WTC11 (cell line): ENCODE measurements at regions not wholly inside any gene's neighbourhood (a gene's known extent, or its start where the extent isn't known, plus 50 kb on each side); places are given as distances from the start of the nearest gene placed in this dataset.

Experiments
- ATAC-seq: fragments of 200-7000 bp; cut with Tn5 transposase; 2 replicates; pipeline ENCODE4 v1.10.0; 2021; ENCODE audit warnings: mild to moderate bottlenecking, moderate library complexity
- CTCF ChIA-PET: fragments of 300-600 bp; sonication (Branson Sonifier 250); formaldehyde crosslinking; loops from one replicate; lab custom pipeline; 2021; ENCODE audit warnings: antibody characterized with exemption; lab: Charles Lee
- POLR2A ChIA-PET: fragments of 350-600 bp; sonication (Branson Sonifier 250); formaldehyde crosslinking; loops from one replicate; lab custom pipeline; 2021; ENCODE audit warnings: antibody characterized with exemption; lab: Charles Lee
- DNase-seq: peaks from one replicate; pipeline ENCODE4 v3.0.0; 2021; ENCODE audit warnings: low spot score
- H3K27ac Mint-ChIP-seq: 2 replicates; pipeline ENCODE4 v1.8.0; 2021; ENCODE audit warnings: mixed read lengths
- H3K27me3 Mint-ChIP-seq: 2 replicates; pipeline ENCODE4 v1.8.0; 2021; ENCODE audit warnings: low read depth, mild to moderate bottlenecking, moderate library complexity, mixed read lengths
- H3K36me3 Mint-ChIP-seq: 2 replicates; pipeline ENCODE4 v1.8.0; 2021; ENCODE audit warnings: mixed read lengths
- H3K4me1 Mint-ChIP-seq: 2 replicates; pipeline ENCODE4 v1.8.0; 2022; ENCODE audit warnings: mixed read lengths
- H3K4me3 Mint-ChIP-seq: 2 replicates; pipeline ENCODE4 v1.8.0; 2021; ENCODE audit warnings: mild to moderate bottlenecking, moderate library complexity, mixed read lengths
- H3K9me3 Mint-ChIP-seq: 2 replicates; pipeline ENCODE4 v1.8.0; 2021; ENCODE audit warnings: mixed read lengths
- ATF3 ChIP-seq: sonication (generic); formaldehyde crosslinking; conservative IDR thresholded peaks from 2 replicates; pipeline ENCODE4 v1.8.1; 2022; ENCODE audit warnings: mild to moderate bottlenecking, missing genetic modification reagents
- ESRRA ChIP-seq: sonication (generic); formaldehyde crosslinking; IDR thresholded peaks from 2 replicates; pipeline ENCODE4 v1.8.1; 2022; ENCODE audit warnings: mild to moderate bottlenecking, missing genetic modification reagents, borderline replicate concordance
- ETV6 ChIP-seq: sonication (generic); formaldehyde crosslinking; IDR thresholded peaks from 2 replicates; pipeline ENCODE4 v1.8.1; 2022; ENCODE audit warnings: mild to moderate bottlenecking, missing genetic modification reagents
- FOXJ3 ChIP-seq: sonication (generic); formaldehyde crosslinking; IDR thresholded peaks from 2 replicates; pipeline ENCODE4 v1.9.0; 2021; ENCODE audit warnings: missing genetic modification reagents, mild to moderate bottlenecking, borderline replicate concordance
- GRHL2 ChIP-seq: fragments of 250-450 bp; sonication (Bioruptor Pico); IDR thresholded peaks from 2 replicates; pipeline ENCODE4 v1.8.0; 2022; ENCODE audit warnings: mild to moderate bottlenecking, moderate library complexity; ENCODE audit not compliant: insufficient replicate concordance, severe bottlenecking
- IRF1 ChIP-seq: sonication (generic); formaldehyde crosslinking; IDR thresholded peaks from 2 replicates; pipeline ENCODE4 v1.8.0; 2023; ENCODE audit warnings: missing genetic modification reagents
- MYBL2 ChIP-seq: sonication (generic); formaldehyde crosslinking; IDR thresholded peaks from 2 replicates; pipeline ENCODE4 v1.8.1; 2023; ENCODE audit warnings: mild to moderate bottlenecking, moderate library complexity, missing genetic modification reagents
- RORB ChIP-seq: fragments of 250-450 bp; sonication (Bioruptor Pico); IDR thresholded peaks from 2 replicates; pipeline ENCODE4 v1.9.0; 2021; ENCODE audit warnings: mild to moderate bottlenecking
- SMAD3 ChIP-seq: sonication (generic); formaldehyde crosslinking; IDR thresholded peaks from 2 replicates; pipeline ENCODE4 v1.8.0; 2022; ENCODE audit warnings: missing genetic modification reagents, mild to moderate bottlenecking, borderline replicate concordance
- SMAD4 ChIP-seq: sonication (generic); formaldehyde crosslinking; IDR thresholded peaks from 2 replicates; pipeline ENCODE4 v1.8.0; 2022; ENCODE audit warnings: mild to moderate bottlenecking, missing genetic modification reagents
- TEAD4 ChIP-seq: sonication (generic); formaldehyde crosslinking; IDR thresholded peaks from 2 replicates; pipeline ENCODE4 v1.8.0; 2022; ENCODE audit warnings: mild to moderate bottlenecking, missing genetic modification reagents
- USF1 ChIP-seq: sonication (generic); formaldehyde crosslinking; IDR thresholded peaks from 2 replicates; pipeline ENCODE4 v1.8.0; 2022; ENCODE audit warnings: mild to moderate bottlenecking, missing genetic modification reagents
- ZBTB21 ChIP-seq: sonication (generic); formaldehyde crosslinking; IDR thresholded peaks from 2 replicates; pipeline ENCODE4 v1.8.1; 2023; ENCODE audit warnings: mild to moderate bottlenecking, missing genetic modification reagents, borderline replicate concordance
- ZBTB43 ChIP-seq: sonication (generic); formaldehyde crosslinking; IDR thresholded peaks from 2 replicates; pipeline ENCODE4 v1.8.1; 2023; ENCODE audit warnings: mild to moderate bottlenecking, missing genetic modification reagents
- ZNF423 ChIP-seq: fragments of 250-450 bp; sonication (Bioruptor Pico); IDR thresholded peaks from 2 replicates; pipeline ENCODE4 v2.1.2; 2022; ENCODE audit warnings: mild to moderate bottlenecking, moderate library complexity
- TF ChIP-seq, protein P1 (sequence below): sonication (generic); formaldehyde crosslinking; IDR thresholded peaks from 2 replicates; pipeline ENCODE4 v1.8.1; 2023; ENCODE audit warnings: mild to moderate bottlenecking, missing genetic modification reagents, moderate library complexity
- TF ChIP-seq, protein P2 (sequence below): sonication (generic); formaldehyde crosslinking; IDR thresholded peaks from 2 replicates; pipeline ENCODE4 v1.8.0; 2023; ENCODE audit warnings: missing genetic modification reagents, mild to moderate bottlenecking, borderline replicate concordance
- TF ChIP-seq, protein P3 (sequence below): sonication (generic); formaldehyde crosslinking; IDR thresholded peaks from 2 replicates; pipeline ENCODE4 v1.8.1; 2023; ENCODE audit warnings: mild to moderate bottlenecking, missing genetic modification reagents, borderline replicate concordance
- TF ChIP-seq, protein P4 (sequence below): sonication (generic); formaldehyde crosslinking; IDR thresholded peaks from 2 replicates; pipeline ENCODE4 v1.8.0; 2023; ENCODE audit warnings: mild to moderate bottlenecking, missing genetic modification reagents

- peaks cover 10% of the 10 kb centered on the region for H3K4me1 Mint-ChIP-seq
- no peak overlapping the region for H3K4me3 Mint-ChIP-seq
- H3K27me3 Mint-ChIP-seq: no peaks in the 10 kb centered on the region
- no peak for DNase-seq
- CTCF ChIA-PET: no interaction called here
- H3K36me3 Mint-ChIP-seq: no peaks in the 10 kb centered on the region
- TF ChIP-seq IRF1 (CRISPR knock-in tag): no peak
- TF ChIP-seq ZBTB21 (CRISPR knock-in tag): no peak
- TF ChIP-seq, protein P1, sequence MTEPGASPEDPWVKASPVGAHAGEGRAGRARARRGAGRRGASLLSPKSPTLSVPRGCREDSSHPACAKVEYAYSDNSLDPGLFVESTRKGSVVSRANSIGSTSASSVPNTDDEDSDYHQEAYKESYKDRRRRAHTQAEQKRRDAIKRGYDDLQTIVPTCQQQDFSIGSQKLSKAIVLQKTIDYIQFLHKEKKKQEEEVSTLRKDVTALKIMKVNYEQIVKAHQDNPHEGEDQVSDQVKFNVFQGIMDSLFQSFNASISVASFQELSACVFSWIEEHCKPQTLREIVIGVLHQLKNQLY (CRISPR knock-in tag): no peak
- TF ChIP-seq ETV6: no peak
- no peak for TF ChIP-seq TEAD4
- no peak for TF ChIP-seq SMAD4 (CRISPR knock-in tag)
- no peak for TF ChIP-seq ZBTB43 (CRISPR knock-in tag)
- no peak for TF ChIP-seq MYBL2
- TF ChIP-seq, protein P2, sequence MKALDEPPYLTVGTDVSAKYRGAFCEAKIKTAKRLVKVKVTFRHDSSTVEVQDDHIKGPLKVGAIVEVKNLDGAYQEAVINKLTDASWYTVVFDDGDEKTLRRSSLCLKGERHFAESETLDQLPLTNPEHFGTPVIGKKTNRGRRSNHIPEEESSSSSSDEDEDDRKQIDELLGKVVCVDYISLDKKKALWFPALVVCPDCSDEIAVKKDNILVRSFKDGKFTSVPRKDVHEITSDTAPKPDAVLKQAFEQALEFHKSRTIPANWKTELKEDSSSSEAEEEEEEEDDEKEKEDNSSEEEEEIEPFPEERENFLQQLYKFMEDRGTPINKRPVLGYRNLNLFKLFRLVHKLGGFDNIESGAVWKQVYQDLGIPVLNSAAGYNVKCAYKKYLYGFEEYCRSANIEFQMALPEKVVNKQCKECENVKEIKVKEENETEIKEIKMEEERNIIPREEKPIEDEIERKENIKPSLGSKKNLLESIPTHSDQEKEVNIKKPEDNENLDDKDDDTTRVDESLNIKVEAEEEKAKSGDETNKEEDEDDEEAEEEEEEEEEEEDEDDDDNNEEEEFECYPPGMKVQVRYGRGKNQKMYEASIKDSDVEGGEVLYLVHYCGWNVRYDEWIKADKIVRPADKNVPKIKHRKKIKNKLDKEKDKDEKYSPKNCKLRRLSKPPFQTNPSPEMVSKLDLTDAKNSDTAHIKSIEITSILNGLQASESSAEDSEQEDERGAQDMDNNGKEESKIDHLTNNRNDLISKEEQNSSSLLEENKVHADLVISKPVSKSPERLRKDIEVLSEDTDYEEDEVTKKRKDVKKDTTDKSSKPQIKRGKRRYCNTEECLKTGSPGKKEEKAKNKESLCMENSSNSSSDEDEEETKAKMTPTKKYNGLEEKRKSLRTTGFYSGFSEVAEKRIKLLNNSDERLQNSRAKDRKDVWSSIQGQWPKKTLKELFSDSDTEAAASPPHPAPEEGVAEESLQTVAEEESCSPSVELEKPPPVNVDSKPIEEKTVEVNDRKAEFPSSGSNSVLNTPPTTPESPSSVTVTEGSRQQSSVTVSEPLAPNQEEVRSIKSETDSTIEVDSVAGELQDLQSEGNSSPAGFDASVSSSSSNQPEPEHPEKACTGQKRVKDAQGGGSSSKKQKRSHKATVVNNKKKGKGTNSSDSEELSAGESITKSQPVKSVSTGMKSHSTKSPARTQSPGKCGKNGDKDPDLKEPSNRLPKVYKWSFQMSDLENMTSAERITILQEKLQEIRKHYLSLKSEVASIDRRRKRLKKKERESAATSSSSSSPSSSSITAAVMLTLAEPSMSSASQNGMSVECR (CRISPR knock-in tag): no peak
- TF ChIP-seq, protein P3, sequence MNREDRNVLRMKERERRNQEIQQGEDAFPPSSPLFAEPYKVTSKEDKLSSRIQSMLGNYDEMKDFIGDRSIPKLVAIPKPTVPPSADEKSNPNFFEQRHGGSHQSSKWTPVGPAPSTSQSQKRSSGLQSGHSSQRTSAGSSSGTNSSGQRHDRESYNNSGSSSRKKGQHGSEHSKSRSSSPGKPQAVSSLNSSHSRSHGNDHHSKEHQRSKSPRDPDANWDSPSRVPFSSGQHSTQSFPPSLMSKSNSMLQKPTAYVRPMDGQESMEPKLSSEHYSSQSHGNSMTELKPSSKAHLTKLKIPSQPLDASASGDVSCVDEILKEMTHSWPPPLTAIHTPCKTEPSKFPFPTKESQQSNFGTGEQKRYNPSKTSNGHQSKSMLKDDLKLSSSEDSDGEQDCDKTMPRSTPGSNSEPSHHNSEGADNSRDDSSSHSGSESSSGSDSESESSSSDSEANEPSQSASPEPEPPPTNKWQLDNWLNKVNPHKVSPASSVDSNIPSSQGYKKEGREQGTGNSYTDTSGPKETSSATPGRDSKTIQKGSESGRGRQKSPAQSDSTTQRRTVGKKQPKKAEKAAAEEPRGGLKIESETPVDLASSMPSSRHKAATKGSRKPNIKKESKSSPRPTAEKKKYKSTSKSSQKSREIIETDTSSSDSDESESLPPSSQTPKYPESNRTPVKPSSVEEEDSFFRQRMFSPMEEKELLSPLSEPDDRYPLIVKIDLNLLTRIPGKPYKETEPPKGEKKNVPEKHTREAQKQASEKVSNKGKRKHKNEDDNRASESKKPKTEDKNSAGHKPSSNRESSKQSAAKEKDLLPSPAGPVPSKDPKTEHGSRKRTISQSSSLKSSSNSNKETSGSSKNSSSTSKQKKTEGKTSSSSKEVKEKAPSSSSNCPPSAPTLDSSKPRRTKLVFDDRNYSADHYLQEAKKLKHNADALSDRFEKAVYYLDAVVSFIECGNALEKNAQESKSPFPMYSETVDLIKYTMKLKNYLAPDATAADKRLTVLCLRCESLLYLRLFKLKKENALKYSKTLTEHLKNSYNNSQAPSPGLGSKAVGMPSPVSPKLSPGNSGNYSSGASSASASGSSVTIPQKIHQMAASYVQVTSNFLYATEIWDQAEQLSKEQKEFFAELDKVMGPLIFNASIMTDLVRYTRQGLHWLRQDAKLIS (CRISPR knock-in tag): no peak
- no peak for TF ChIP-seq SMAD3 (CRISPR knock-in tag)
- no peak for TF ChIP-seq FOXJ3 (CRISPR knock-in tag)
- no peak for TF ChIP-seq RORB (CRISPR knock-in tag)
- no peak for TF ChIP-seq ZNF423 (CRISPR knock-in tag)
- POLR2A ChIA-PET: no interaction called here
- no peak overlapping the region; the same call in 1 of the 2 replicates for H3K27ac Mint-ChIP-seq
- no peaks in the 10 kb centered on the region for H3K9me3 Mint-ChIP-seq
- no peak for ATAC-seq
Observed at GRCh38 chr5:136621743-136622142, 256.4 kb upstream of the TRPC7 start.

DNA sequence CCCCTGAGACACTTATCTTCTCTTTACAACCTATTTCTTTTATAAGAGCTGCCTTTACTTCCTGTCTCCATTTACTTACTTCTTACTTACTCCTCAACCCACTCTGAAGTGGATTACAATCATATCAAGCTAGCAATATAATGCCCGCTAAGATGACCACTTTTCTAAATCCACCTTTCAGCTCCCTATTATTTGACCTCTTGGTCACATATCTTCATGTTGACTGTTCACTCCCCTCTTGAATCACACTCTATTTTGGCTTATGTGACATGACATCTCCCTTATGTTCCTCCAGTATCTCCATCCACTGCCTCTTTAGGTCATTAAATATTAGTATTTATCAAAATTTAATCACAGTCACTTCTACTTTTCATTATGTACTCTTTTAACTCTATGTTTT is 255.3 kb upstream of the TRPC7 start:
- DNase-seq (no peak), ATAC-seq (no peak)
- H3K9me3 Mint-ChIP-seq: no peaks in the 10 kb centered on the region
- no peaks in the 10 kb centered on the region for H3K36me3 Mint-ChIP-seq
- H3K27me3 Mint-ChIP-seq: no peaks in the 10 kb centered on the region
- H3K4me3 Mint-ChIP-seq: no peak overlapping the region
- ChIA-PET POLR2A (no interaction called here), CTCF (no interaction called here)
- H3K4me1 Mint-ChIP-seq: peaks cover 21% of the 10 kb centered on the region
- H3K27ac Mint-ChIP-seq: no peak overlapping the region
- TF ChIP-seq, protein P4, sequence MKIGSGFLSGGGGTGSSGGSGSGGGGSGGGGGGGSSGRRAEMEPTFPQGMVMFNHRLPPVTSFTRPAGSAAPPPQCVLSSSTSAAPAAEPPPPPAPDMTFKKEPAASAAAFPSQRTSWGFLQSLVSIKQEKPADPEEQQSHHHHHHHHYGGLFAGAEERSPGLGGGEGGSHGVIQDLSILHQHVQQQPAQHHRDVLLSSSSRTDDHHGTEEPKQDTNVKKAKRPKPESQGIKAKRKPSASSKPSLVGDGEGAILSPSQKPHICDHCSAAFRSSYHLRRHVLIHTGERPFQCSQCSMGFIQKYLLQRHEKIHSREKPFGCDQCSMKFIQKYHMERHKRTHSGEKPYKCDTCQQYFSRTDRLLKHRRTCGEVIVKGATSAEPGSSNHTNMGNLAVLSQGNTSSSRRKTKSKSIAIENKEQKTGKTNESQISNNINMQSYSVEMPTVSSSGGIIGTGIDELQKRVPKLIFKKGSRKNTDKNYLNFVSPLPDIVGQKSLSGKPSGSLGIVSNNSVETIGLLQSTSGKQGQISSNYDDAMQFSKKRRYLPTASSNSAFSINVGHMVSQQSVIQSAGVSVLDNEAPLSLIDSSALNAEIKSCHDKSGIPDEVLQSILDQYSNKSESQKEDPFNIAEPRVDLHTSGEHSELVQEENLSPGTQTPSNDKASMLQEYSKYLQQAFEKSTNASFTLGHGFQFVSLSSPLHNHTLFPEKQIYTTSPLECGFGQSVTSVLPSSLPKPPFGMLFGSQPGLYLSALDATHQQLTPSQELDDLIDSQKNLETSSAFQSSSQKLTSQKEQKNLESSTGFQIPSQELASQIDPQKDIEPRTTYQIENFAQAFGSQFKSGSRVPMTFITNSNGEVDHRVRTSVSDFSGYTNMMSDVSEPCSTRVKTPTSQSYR (CRISPR knock-in tag): no peak
- TF ChIP-seq USF1 (CRISPR knock-in tag): no peak
- TF ChIP-seq GRHL2 (CRISPR knock-in tag): no peak
- no peak for TF ChIP-seq ESRRA (CRISPR knock-in tag)
- no peak for TF ChIP-seq ATF3
